Stimulated activated CD4-positive, alpha-beta T cell treated with anti-CD3 and anti-CD28 coated beads, TNF-alpha, amount 100 ng/mL, for 1 hour (primary cell): ENCODE measurements at regions not wholly inside any gene's neighbourhood (a gene's known extent, or its start where the extent isn't known, plus 50 kb on each side); places are given as distances from the start of the nearest gene placed in this dataset.
"Not testable (repeated sequence)": the region's sequence is repeated elsewhere in the genome, so short reads cannot be mapped to it uniquely, and the experiment has no call there.

Experiments
- DNase-seq, 3 donors: peaks; one replicate each; pipeline ENCODE4 v3.0.0-alpha.2; 2020; ENCODE audit warnings: low read depth in 3 of 3, low spot score in 1 of 3

DNA sequence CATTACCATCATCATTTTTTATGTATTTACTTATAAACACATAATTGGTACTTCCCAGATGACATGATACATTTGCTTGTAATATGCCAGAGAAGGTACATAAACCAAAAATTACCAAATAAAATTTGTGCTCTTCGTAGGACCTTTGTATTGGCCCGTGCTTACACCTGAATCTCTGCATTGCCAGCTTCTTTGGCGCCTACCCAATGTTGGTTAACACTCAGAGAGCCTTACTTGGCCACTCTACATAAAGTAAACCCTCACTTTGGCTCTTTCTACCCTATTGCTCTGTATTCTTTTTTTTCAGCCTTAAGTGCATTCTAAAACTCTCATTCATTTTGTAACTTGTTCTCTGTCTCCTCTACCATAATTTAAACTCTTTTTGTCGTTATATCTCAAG, 148.1 kb upstream of the ZNF608 start:
- DNase-seq = no peak

DNA sequence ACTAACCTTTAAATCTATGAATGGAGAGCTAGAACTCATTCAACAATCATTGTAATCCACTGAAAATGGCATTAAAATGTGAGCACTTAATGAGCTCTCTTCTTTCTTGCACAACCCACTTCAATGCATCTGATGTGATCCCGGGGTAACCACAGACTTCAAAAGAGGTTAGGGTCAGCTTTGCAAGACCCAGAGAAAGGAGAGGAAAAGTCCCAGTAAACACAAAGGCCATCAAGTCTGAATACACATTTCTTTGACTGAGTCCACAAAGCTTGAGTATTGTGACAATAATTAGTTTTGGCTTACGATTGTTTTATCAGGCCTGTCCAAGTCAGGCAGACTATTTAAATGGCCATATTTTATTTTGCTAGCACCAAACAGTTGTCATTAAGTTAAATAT, 148.8 kb upstream of the ZNF608 start:
- no peak for DNase-seq

DNA sequence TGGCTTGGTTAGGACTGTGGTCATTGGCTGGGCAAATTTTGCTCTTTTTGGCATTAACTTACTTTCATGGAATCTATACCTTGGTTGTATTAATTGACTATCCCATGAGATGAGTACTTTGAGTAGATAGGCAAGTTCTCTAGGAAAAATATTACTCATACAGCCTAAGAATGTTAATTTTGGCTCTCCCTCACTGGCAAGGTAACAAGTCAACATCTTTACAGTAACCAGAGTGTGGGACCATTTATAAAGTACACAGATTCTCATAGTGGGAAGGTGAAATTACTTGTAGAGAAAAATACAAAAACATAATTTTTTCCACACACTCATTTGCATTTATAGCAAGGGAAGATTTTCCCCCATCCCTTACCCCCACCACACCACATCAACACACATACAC, 154.6 kb upstream of the ZNF608 start:
- no peak for DNase-seq

DNA sequence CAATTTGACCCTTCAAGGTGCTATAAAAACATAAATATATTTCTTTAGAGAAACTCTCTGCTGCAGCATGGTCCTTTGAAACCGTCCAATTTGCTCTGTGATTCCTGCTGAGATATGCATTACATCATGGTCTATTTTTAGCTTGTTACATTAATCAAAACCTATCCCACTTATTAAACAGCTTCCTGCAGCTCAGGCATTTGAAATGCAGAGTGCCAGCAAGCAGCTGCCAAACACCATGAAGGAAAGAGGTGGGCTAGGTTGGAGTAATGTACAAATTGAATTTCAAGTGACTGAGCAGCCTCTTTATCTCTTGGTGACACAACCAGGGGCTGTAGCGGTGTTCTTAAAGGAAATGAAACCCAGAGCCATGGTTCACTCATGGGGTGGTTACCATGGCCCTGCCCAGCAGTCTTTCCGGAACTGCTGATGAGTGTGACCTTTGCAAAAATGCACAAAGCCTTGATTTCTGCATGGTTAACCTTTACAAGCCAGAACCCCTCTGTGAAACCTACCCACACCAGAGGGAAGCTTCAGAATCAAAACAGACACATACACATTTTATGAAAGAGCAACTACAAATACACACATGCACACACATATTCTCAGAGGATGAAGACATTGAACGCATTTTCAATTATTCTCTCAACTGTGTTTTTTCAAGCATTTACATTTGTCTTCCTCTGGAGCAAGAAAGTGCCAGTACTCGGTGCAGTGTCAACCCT, 155.8 kb upstream of the ZNF608 start:
- DNase-seq = no peak

DNA sequence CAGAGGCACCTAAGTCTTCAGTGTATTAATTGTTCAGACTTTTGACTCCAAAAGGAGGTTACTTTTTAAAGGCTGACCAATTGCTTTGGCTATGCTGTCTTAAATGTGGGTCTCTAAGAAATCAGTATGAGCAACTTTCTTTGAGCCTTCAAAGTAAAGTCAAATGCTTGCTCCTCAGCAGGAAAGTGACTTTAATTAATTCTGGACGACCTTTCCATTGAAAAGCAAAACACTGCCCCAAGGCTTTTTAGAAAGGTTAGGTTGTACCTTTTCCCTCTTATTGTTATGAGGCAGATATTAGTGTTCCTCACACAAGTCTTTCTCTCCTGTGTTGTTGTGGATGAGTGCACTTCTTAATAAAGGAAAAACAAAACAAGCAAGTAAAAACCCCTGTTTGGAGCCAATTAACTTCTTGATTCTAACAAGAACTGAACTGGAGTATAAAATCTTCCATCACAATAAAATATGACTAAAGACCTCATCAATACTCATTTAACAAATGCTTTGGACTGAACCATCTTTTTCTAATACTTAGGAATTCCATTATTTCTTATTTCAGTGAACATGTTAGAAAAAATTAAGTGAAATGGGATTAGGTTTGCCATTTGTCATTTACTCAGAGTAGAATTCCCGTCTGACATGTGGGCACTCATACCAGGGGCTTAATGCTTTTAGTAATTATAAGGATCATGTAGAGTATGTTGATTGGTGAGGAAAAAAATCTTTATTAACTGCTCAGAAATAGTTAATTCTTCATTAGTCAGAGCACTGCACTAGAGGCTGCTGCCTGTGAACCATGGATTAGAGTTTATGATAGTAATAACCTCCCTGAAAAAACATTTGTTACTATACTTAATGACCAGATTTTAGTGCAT, 159.1 kb upstream of the ZNF608 start:
- no peak for DNase-seq

DNA sequence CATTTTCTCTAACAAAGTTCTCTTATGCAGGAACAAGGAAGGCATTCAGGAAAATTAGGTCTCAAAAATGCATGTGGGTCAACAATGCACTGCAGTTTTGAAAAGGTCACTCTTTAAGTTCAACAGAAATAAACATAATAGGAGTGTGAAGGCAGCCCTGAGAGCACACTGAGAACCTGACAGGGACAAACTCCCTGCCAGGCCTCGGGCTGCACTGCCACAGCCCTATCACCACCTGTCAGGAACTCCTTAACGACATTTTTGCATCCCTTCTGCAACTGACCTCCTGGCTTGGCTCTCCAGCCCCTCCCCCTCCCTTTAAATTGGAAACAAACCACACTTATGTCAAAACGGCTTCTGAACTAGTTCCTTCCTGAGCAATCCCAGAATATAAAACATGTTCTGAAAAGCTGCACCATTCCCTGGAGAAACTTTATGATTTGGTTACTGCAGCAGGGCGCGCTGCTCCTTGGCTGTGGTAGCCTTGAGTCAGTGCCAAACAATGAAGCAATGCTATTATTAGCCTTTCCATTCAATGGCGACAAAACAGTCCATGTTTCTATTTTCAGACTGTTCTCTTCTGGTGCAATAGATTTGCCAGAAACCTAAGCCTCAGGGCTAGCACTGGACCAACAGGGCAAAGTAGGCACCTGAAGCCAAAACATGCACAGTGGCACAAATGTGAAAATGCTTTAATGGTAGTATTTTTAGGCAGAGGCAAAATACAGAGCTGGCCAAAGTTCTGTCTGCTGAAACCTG, 160.1 kb upstream of the ZNF608 start:
- DNase-seq = no peak

DNA sequence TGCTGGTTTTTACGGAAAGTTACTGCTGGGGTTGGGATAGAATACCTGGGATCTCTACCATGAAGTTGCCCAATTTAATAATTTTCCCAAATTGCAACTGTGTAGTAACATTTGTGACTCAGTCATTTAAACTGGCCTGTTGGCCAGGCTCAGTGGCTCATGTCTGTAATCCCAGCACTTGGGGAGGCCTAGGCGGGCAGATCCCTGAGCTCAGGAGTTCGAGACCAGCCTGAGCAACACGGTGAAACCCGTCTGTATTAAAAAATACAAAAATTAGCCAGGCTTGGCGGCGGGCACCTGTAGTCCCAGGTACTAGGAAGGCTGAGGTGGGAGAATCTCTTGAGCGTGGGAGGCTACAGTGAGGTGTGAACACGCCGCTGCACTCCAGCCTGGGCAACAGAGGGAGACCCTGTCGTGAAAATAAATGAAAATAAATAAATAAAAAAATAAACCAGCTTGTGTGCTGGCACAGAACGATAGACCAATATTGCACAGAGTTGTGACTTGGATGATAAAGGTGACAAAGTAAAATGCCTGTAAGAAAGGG, 160.7 kb upstream of the ZNF608 start:
- DNase-seq = no peak

DNA sequence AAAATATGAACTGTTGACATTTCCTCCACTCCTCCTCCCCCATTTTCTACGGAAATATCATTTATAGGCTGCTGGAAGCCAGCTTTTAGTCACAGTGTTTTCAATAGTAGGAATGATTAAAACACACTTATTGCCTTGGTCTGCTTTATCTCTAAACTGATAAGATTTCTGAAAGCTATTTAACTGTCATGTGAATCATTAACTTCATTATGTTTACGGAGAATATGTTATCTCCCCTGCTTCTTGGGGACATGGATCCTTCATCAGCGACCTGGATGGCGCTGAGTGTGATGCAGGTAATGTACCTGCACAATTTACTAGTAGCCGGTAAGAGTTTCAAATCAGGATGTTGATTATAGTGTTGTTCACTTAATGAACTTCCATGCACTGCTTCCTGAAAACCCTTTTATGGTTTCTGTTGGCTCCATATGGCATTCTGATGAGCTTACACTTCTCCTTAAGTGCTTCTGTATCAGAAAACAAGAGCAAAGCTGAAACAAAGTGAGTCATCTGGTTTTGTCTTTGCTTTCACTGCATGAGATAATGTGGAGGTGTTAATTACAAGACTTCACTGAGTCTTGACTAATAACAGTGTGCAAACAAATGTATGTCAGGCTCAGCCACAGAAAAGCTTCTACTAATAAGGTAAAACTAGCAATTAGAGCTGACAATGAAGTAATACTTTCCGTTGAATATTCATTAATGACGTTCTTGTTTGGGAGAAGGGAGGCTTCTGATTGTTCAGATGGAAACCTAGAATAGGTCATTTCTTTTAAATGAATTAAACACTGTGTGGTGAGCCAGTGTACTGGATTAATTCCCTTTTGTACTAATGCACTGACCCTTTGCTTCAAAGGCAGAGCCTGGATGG, 162.4 kb upstream of the ZNF608 start:
- DNase-seq = no peak

DNA sequence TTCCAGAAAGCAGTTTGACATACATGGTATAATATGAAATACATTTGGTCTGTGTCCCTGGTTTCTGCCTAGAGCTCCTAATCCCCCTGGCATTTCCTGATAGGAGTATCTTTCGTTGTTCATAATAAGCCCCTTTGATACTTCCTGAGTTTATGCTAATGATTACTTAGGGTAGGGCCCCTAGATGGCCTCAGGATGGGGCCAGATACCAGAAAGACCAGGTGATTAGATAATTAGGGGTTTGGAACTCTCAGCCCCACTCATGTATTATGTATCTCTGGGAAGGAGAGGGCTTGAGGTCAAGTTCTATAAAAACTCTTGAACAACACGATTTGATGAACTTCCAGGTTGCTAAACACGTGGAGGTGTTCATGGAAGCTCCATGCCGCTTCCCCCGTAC, 163.3 kb upstream of the ZNF608 start:
- DNase-seq = no peak

DNA sequence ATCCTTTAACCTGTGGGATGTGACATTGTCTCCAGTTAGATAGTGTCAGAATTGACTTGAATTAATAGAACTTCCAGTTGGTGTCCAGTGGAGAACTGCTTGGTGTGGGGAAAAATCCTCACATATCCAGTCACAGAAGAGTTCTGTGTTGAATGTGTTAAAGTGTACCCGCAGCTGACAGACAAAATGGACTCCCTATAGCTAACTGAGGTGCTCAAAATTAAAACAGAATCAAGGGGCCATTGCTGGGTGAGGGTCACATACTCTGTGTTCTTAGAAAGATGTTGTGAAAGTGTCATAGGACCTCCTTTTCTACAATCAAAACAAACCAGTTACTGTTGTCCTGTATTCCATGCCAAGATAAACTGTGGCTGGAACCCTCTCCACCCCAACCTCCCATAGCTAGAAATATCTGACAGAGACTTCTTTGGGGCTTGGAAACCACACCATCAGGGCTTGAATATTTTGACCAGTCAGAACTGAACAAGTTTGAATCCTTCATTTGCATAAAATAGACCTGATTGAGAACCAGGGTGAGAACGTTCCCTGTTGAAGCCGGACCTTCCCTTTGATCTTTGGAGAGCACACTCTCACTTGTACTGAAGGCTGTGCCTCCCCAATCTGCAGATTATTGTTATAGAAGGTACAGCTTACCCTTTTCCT, 164.0 kb upstream of the ZNF608 start:
- no peak for DNase-seq

DNA sequence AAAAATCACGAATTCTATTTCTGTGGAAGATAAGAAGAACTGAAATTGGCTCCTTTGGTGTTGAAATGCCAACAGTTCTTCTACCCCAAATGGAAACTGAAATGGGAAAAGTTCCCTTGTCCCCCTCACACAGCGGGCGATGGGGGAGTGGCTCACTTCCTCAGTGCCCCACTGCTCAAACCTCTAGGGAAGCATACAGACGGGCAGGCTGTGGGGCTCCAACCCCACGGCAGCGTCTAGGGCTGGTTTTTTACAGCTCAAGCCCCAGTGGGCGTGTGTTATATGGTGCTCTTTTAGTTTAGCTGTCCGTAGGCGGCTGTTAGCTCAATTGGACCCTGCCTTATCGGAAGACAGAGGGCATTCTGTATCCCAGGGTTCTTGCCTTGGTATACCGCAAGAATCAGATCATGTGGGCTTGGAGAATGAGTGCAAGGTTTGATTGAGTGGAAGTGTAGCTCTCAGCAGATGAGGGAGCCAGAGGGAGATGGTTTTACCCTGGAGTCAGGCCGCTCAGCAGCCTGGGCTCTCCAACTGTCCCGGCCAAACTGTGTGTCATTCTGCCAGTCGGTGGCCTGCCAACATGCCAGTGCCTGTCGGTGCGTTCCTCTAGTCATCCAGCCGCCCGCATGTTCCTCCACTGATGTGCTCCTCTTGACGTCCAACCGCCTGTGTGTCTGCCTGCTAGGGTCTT, 166.3 kb upstream of the ZNF608 start:
- no peak for DNase-seq

DNA sequence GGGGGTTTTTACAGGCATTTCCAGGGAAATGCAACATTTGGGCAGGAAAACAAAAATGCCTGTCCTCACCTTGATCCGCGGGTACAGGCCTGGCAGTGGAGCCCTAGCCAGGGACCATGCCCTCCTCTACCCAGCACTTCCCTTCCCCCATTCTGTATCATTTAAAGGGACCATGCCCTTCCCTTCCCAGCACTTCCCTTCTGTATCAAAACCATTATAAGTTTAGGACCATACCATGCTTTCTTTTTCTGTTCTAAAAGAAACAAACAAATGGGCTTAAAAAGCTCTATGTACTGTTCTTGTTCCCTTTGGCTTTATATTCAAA, 166.9 kb upstream of the ZNF608 start:
- no peak for DNase-seq

DNA sequence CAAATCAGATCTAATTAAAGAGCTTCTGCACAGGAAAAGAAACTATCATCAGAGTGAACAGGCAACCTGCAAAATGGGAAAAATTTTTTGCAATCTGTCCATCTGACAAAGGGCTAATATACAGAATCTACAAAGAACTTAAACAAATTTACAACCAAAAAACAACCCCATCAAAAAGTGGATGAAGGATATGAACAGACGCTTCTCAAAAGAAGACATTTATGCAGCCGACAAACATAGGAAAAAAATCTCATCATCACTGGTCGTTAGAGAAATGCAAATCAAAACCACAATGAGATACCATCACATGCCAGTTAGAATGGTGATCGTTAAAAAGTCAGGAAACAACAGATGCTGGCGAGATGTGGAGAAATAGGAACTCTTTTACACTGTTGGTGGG, 169.9 kb upstream of the ZNF608 start:
- DNase-seq = not testable (repeated sequence)

DNA sequence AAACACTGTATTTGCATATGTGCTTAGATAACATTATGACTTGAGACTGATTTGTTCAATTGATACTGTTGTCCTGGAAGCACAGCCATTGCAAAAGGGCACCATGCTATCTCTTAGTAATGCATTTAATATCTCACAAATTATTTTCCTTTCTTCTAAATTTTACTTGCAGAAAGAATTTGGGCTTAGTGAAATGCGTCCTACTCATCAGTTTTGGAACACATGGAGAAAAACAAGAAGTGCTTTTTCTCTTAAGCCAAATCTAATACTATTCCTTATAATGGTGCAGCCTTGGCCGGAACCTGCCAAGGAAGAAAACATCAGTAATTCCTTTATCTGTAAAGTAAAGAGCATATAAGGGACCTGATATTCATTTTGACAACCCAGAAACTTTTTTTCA, 172.2 kb upstream of the ZNF608 start:
- DNase-seq = no peak

DNA sequence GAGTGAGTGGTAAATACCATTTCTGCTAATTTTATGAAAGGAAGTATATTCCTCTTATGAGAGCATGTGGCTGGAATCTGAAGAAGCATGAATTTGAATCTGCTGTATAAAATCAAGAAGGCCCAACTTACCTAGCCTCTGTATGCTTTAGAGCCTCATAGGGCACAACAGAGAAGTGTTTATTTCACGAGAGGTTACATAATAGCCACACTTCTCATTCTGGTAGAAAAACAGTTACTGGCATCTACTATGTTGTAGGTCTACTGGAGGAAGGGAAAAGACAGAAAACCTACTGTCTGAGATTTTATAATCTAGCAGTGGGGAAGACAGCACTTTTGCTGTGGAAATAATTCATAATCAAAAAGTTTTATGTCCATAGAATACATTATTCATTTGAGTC, 172.6 kb upstream of the ZNF608 start:
- DNase-seq = no peak

DNA sequence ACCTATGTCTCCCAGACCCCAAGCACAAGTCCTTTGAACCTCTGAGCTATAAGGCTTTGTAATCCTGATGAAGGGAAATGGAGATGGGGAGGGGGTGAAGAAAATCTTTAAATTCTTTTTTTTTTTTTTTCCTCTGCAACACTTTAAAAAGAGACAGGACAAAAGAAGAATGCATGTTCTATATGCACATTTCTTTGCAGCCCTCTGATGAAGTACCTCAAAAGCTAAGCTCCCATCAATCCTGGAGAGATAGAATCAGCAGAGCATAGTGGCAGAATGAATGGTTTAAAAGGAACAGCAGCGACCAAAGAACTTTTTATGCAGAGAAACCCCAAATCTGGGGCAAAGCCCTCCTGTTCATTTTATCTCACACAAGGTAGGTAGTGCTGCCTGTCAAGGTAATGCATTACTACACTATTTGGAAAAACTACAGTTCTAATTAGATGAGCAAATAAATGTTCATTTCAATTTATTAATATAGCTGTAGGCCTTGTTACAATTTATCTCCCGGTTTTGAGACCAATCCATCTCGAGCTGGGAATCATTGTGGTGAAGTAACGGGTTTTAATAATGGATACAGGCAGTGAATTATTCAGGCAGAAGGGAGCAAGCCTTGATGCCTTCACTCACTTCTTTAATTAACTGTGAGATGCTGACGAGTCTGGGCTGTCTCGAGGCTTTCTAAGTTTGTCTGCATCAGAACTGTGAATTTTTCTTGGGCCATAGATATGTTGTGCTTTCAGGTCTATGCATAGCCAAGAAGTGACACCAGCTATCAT, 173.5 kb upstream of the ZNF608 start:
- no peak for DNase-seq

DNA sequence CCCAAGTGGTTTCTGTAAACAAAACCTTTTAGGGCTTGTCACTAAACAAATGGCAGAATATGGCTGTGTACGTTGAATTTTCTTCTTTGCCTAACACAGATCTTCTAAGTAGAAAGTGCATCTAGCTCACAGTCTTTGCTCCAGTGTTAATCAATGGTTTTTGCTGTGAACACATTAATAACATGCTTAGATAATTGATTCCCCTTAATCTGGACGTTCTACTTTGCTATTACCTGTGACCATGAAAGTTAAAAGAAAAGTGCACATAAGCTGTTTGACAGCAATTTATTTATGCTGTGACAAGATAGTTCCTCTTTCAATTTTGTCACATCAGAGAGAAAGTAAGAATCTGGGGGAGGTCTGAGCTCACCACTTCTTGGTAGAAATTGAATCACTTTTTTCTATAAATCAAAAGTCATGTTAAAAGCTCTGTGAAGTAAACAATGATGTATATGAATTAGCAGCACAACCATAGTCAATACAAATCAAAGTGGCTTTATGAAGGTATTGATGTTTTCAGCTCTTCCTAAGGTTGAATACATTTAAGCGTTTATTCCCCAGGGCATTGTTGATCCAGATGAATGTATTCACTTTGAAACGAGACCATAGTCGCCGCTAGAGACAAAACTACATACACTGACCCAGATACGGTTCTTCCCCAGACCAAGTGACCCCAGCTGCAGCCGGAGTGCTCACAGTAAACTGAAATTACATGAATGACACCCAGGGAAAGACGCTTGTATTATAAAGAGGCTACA, 174.6 kb upstream of the ZNF608 start:
- DNase-seq = no peak

DNA sequence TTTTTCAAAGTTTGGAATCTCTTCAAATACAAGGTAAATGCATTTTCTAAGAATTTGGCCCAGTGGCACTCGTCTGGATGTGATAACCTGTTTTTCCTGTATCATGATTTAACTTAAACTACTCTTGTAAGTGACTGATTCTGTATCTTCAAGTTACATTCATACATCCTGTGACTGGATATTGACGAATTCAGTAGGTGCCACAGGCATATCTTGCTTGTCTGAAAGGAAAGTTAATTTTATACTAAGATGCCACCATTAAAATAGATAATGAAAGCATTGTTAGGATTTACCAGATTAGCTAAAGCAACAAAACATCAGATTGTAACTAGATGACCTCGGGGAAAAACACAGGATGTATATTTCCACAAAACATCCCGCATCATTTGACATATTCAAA, 175.3 kb upstream of the ZNF608 start:
- no peak for DNase-seq
